Stimulated activated CD8-positive, alpha-beta memory T cell treated with anti-CD3 and anti-CD28 coated beads, Interleukin-7, amount 100 ng/mL, for 4 hours (primary cell): ENCODE measurements at regions not wholly inside any gene's neighbourhood (a gene's known extent, or its start where the extent isn't known, plus 50 kb on each side); places are given as distances from the start of the nearest gene placed in this dataset.
"Not testable (repeated sequence)": the region's sequence is repeated elsewhere in the genome, so short reads cannot be mapped to it uniquely, and the experiment has no call there.

Experiments used
- DNase-seq, 2 donors: peaks; one replicate each; pipeline ENCODE4 v3.0.0-alpha.2; 2020; ENCODE audit warnings: low read depth in 2 of 2

- DNase-seq = no peak
These were observed 160.2 kb downstream of the SH2D4B start for GRCh38 chr10:80697926-80698325.

- peak; percentile 21 to 27 for DNase-seq
These were observed 161.9 kb downstream of the SH2D4B start for GRCh38 chr10:80699602-80700039.

GRCh38 chr10:80700252-80700651, 162.6 kb downstream of the SH2D4B start:
- DNase-seq = no peak

GRCh38 chr10:80700760-80701444, 163.2 kb downstream of the SH2D4B start:
- DNase-seq = no peak

- no peak for DNase-seq
These were observed 164.0 kb downstream of the SH2D4B start for GRCh38 chr10:80701706-80702105.

- DNase-seq = no peak
These were observed 164.4 kb downstream of the SH2D4B start for GRCh38 chr10:80702143-80702542.

GRCh38 chr10:80705899-80706298, 168.2 kb downstream of the SH2D4B start:
- no peak for DNase-seq

- no peak for DNase-seq
These were observed 170.5 kb downstream of the SH2D4B start for GRCh38 chr10:80708185-80708584.

- DNase-seq = no peak
These were observed 171.1 kb downstream of the SH2D4B start for GRCh38 chr10:80708808-80709207.

GRCh38 chr10:80709866-80710265, 172.2 kb downstream of the SH2D4B start:
- no peak for DNase-seq

- no peak for DNase-seq
These were observed 175.8 kb downstream of the SH2D4B start for GRCh38 chr10:80713398-80713928.

GRCh38 chr10:80714566-80714965, 176.9 kb downstream of the SH2D4B start:
- DNase-seq = no peak

GRCh38 chr10:80718024-80718423, 180.3 kb downstream of the SH2D4B start:
- no peak for DNase-seq

- DNase-seq = no peak
These were observed 182.2 kb downstream of the SH2D4B start for GRCh38 chr10:80719935-80720334.

GRCh38 chr10:80720549-80720948, 182.8 kb downstream of the SH2D4B start:
- no peak for DNase-seq

- not testable (repeated sequence) for DNase-seq
These were observed 190.7 kb downstream of the SH2D4B start for GRCh38 chr10:80728354-80728753.

GRCh38 chr10:80729896-80730295, 192.2 kb downstream of the SH2D4B start:
- no peak for DNase-seq

- no peak for DNase-seq
These were observed 192.8 kb downstream of the SH2D4B start for GRCh38 chr10:80730522-80730921.

GRCh38 chr10:80734589-80734988, 196.9 kb downstream of the SH2D4B start:
- DNase-seq = no peak

GRCh38 chr10:80737209-80737608, 199.5 kb downstream of the SH2D4B start:
- DNase-seq = no peak

GRCh38 chr10:80739328-80739727, 201.6 kb downstream of the SH2D4B start:
- DNase-seq = no peak

- DNase-seq = no peak
These were observed 202.4 kb downstream of the SH2D4B start for GRCh38 chr10:80739963-80740715.

GRCh38 chr10:80741278-80741677, 203.6 kb downstream of the SH2D4B start:
- DNase-seq = no peak
